OCI-LY3 (cell line): ENCODE measurements at regions not wholly inside any gene's neighbourhood (a gene's known extent, or its start where the extent isn't known, plus 50 kb on each side); places are given as distances from the start of the nearest gene placed in this dataset.

Experiments used
- H2AFZ ChIP-seq: fragments of 200-600, 300-600 bp; shearing (Covaris generic); 2 replicates; pipeline ENCODE4 v1.6.0; 2014; ENCODE audit warnings: antibody characterized with exemption, low read depth, low read length
- H3K27ac ChIP-seq: fragments of 200-600, 300-600 bp; sonication (generic); 2 replicates; pipeline ENCODE4 v1.5.1; 2014; ENCODE audit warnings: mild to moderate bottlenecking, low read length, moderate library complexity, mixed read lengths
- H3K27me3 ChIP-seq: fragments of 200-600, 300-600 bp; sonication (generic); 2 replicates; pipeline ENCODE4 v1.6.1; 2014; ENCODE audit warnings: low read depth, low read length, mixed read lengths
- H3K36me3 ChIP-seq: fragments of 200-600, 300-600 bp; sonication (generic); replicated peaks from 2 replicates; pipeline ENCODE3; 2014; ENCODE audit warnings: low read depth, low read length, mixed read lengths
- H3K4me1 ChIP-seq: fragments of 300-600, 200-600 bp; sonication (generic); 2 replicates; pipeline ENCODE4 v1.6.1; 2014; ENCODE audit warnings: low read length, mixed read lengths
- H3K4me2 ChIP-seq: fragments of 200-600, 300-600 bp; sonication (generic); 2 replicates; pipeline ENCODE4 v1.6.1; 2014; ENCODE audit warnings: low read length, mixed read lengths
- H3K4me3 ChIP-seq: fragments of 300-600, 200-600 bp; sonication (generic); 2 replicates; pipeline ENCODE4 v1.5.1; 2014; ENCODE audit warnings: antibody characterized with exemption, mild to moderate bottlenecking, low read length, moderate library complexity
- H3K79me2 ChIP-seq: fragments of 300-600, 200-600 bp; shearing (Covaris generic); 2 replicates; pipeline ENCODE4 v1.6.1; 2014; ENCODE audit warnings: mild to moderate bottlenecking, low read length, mixed read lengths
- H3K9ac ChIP-seq: fragments of 300-600, 200-600 bp; shearing (Covaris generic); 2 replicates; pipeline ENCODE4 v1.6.0; 2014; ENCODE audit warnings: mild to moderate bottlenecking, low read length, moderate library complexity
- H3K9me3 ChIP-seq: fragments of 200-600, 300-600 bp; shearing (Covaris generic); 2 replicates; pipeline ENCODE4 v1.6.1; 2014; ENCODE audit warnings: low read length, mixed read lengths; ENCODE audit not compliant: insufficient read depth
- H4K20me1 ChIP-seq: fragments of 200-600, 300-600 bp; sonication (generic); 2 replicates; pipeline ENCODE4 v1.6.1; 2016; ENCODE audit warnings: low read length, mixed read lengths; ENCODE audit not compliant: insufficient read depth
- EZH2phosphoT487 ChIP-seq: fragments of 200-600 bp; shearing (Covaris generic); IDR thresholded peaks from 2 replicates; pipeline ENCODE4 v1.6.1; 2018; ENCODE audit warnings: antibody characterized with exemption, mixed run types, low read depth
- TF ChIP-seq, protein P1 (sequence below): fragments of 200-600, 300-600 bp; sonication (generic); IDR thresholded peaks from 2 replicates; pipeline ENCODE4 v1.5.1; 2014; ENCODE audit warnings: antibody characterized with exemption, low read length, low read depth

DNA sequence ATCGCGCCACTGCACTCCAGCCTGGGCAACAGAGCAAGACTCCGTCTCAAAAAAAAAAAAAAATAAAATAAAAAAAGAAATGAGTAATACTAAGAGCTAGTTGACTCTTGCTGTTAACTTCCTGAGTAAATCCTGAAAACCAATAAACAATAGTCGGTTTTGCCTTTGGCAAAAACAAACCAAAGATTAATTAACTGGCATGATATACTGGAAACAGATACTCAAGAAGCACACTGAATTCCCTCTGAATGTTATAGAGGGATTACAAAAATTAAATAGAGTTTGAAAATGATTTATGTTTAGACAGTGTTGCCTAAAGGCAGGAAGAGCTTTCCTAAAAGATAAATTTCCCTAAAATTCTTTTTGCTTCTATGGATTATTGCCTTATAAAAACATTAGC, 1702.3 kb downstream of the STIM2 start:
- Histone ChIP-seq H3K4me1 (no peaks in the 10 kb centered on the region), H3K4me3 (no peak overlapping the region), H4K20me1 (no peaks in the 10 kb centered on the region), H3K9me3 (no peaks in the 10 kb centered on the region), H3K79me2 (no peaks in the 10 kb centered on the region), H2AFZ (no peak overlapping the region), H3K36me3 (no peaks in the 10 kb centered on the region), H3K9ac (no peak overlapping the region), H3K27me3 (no peaks in the 10 kb centered on the region), H3K4me2 (no peak overlapping the region), H3K27ac (no peak overlapping the region)
- TF ChIP-seq, protein P1, sequence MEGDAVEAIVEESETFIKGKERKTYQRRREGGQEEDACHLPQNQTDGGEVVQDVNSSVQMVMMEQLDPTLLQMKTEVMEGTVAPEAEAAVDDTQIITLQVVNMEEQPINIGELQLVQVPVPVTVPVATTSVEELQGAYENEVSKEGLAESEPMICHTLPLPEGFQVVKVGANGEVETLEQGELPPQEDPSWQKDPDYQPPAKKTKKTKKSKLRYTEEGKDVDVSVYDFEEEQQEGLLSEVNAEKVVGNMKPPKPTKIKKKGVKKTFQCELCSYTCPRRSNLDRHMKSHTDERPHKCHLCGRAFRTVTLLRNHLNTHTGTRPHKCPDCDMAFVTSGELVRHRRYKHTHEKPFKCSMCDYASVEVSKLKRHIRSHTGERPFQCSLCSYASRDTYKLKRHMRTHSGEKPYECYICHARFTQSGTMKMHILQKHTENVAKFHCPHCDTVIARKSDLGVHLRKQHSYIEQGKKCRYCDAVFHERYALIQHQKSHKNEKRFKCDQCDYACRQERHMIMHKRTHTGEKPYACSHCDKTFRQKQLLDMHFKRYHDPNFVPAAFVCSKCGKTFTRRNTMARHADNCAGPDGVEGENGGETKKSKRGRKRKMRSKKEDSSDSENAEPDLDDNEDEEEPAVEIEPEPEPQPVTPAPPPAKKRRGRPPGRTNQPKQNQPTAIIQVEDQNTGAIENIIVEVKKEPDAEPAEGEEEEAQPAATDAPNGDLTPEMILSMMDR, result no peak
- no peak for TF ChIP-seq EZH2phosphoT487

GRCh38 chr4:28565396-28565795, 1704.8 kb downstream of the STIM2 start:
- TF ChIP-seq EZH2phosphoT487, result no peak
- TF ChIP-seq, protein P1, result no peak
- Histone ChIP-seq H2AFZ (no peak overlapping the region), H3K4me1 (no peaks in the 10 kb centered on the region), H3K27me3 (no peaks in the 10 kb centered on the region), H4K20me1 (no peaks in the 10 kb centered on the region), H3K79me2 (no peaks in the 10 kb centered on the region), H3K4me3 (no peak overlapping the region), H3K27ac (no peak overlapping the region), H3K9me3 (no peaks in the 10 kb centered on the region), H3K9ac (no peak overlapping the region), H3K36me3 (no peaks in the 10 kb centered on the region), H3K4me2 (no peak overlapping the region)

GRCh38 chr4:28600958-28601357, 1740.3 kb downstream of the STIM2 start:
- Histone ChIP-seq H4K20me1 (no peaks in the 10 kb centered on the region), H3K27me3 (no peaks in the 10 kb centered on the region), H3K9me3 (no peaks in the 10 kb centered on the region), H3K27ac (no peak overlapping the region), H3K4me3 (no peak overlapping the region), H2AFZ (no peak overlapping the region), H3K79me2 (no peaks in the 10 kb centered on the region), H3K36me3 (no peaks in the 10 kb centered on the region), H3K4me2 (no peak overlapping the region), H3K4me1 (no peaks in the 10 kb centered on the region), H3K9ac (no peak overlapping the region)
- TF ChIP-seq EZH2phosphoT487, result no peak
- TF ChIP-seq, protein P1, result no peak

DNA sequence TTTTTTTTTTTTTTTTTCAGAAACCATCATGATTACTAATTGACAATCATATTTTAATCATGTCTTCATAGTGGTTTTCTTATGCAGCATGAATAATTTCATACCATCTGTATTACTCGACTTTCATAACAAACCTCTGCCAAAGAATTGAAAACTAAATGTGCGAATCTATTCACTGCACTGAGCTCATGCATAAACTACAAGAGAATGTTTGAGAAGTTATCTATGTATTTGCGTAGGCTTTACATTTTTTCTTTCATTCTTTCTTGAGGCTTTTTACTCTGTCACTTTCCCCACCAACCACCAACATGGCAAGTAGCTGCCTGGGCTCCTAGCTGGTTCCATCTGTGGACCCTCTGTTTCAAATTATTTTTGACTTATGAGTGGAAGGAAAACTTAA, 1761.0 kb downstream of the STIM2 start:
- Histone ChIP-seq H3K9me3 (no peaks in the 10 kb centered on the region), H2AFZ (no peak overlapping the region)

More for the DNA sequence above, 1761.0 kb downstream of the STIM2 start:
- no peaks in the 10 kb centered on the region for H3K4me1 ChIP-seq
- no peak overlapping the region for H3K4me3 ChIP-seq
- H3K9ac ChIP-seq, result no peak overlapping the region
- TF ChIP-seq EZH2phosphoT487, result no peak
- TF ChIP-seq, protein P1, result no peak
- no peaks in the 10 kb centered on the region for H4K20me1 ChIP-seq
- no peaks in the 10 kb centered on the region for H3K27me3 ChIP-seq
- no peak overlapping the region for H3K4me2 ChIP-seq
- no peak overlapping the region for H3K27ac ChIP-seq
- H3K36me3 ChIP-seq, result no peaks in the 10 kb centered on the region
- no peaks in the 10 kb centered on the region for H3K79me2 ChIP-seq
